Left renal cortex interstitium (tissue), 4 donors: ENCODE measurements at regions not wholly inside any gene's neighbourhood (a gene's known extent, or its start where the extent isn't known, plus 50 kb on each side); places are given as distances from the start of the nearest gene placed in this dataset.

ENCODE experiments used
- DNase-seq, 4 donors: peaks; one replicate each; pipeline ENCODE4 v3.0.0-alpha.2; 2013; ENCODE audit warnings: low read depth in 4 of 4, low spot score in 2 of 4, missing footprints in 1 of 4

DNA sequence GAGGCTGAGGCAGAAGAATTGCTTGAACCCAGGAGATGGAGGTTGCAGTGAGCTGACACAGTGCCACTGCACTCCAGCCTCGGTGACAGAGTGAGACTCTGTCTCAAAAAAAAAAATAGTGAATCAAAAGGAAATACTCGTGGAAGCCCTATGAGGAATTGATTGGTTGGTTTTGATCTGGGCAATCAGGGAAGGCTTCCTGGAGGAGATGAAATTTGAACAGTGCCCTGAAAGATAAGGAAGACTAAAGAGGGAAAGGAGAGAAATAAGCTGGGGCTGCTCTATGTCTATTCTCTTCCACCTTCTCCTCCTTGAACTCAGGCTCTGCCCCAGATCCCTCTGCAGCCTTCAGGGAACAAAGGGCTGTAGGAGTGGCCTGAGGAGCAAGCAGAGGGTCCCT lies 54.1 kb downstream of the IRF2BPL start:
- DNase-seq = no peak

DNA sequence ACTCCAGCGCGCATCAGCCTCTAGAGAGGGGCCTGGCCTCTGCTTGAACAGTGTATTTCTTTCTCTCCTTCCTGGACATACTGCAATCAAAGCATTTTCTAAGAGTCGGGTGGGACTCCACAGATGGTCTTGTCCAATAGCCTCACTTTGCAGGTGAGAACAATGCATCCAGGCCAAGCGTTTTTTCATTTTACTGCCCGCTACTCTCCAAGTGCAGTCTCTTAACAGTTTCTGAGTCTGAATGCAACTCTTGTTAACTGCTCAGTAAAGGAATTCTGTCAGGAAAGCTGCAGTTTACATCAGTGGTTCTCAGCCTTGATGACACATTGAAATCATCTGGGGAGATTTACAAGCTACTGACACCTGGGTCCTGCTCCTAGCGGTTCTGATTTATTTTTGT lies 57.0 kb downstream of the IRF2BPL start:
- DNase-seq = no peak

DNA sequence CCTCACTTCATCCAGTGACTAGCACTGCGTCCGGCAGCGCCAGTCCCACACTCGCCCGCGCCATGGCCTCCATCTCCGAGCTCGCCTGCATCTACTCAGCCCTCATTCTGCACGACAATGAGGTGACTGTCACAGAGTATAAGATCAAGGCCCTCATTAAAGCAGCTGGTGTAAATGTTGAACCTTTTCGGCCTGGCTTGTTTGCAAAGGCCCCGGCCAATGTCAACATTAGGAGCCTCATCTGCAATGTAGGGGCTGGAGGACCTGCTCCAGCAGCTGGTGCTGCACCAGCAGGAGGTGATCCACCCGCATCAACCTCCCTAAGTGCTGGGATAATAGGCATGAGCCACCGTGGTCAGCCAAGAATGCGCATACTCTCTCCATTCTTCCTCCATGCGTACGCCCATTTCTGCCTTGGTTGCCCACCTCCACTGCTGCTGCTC lies 59.9 kb downstream of the IRF2BPL start:
- DNase-seq = no peak

DNA sequence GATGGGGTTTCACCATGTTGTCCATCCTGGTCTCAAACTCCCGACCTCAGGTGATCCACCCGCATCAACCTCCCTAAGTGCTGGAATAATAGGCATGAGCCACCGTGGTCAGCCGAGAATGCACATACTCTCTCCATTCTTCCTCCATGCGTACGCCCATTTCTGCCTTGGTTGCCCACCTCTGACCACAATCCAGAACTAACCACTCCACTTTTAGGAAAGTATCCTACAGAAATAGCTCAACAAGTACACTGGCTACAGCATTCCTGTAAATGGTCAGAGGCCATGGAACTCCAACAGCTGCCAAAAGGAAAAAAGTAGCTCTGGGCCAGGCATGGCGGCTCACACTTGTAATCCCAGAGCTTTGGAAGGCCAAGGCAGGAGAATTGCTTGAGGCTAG lies 60.7 kb downstream of the IRF2BPL start:
- no peak for DNase-seq

DNA sequence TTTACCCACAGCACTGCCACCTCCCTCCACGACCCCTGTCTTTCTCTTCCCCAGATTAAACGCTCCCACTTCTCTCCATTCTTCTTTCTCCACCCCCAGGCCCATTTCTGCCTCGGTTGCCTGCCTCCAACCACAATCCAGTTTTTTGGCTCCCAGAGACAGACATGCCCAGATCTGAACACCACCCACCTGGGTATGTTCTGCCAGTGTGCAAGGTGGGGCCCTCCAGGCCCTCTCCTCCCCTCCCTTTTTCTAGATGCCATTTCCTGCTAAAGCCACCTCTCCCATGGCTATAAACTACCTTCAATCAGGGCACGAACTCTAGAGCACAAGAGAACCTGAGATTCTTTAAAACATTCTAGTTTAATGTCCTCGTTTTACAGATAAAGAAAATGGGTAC lies 63.3 kb downstream of the IRF2BPL start:
- no peak for DNase-seq

DNA sequence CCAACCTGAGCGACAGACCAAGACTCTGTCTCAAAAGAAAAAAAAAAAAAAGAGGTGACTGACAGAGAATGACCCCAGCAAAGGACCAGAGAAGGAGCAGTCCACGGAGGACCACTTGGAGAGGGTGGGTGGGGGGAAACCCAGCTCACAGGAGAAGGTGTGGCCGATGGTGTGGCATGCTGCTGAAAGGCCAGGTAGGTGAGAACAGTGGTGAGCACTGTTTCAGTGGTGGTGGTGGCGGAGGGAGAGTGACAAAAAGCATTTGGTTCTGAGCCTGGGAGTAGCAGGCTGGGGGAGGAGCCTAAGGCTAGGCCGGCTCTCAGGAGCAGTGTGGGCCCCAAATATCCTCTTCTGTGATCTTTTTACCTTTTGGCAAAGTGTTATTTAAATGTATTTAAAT lies 63.8 kb downstream of the IRF2BPL start:
- no peak for DNase-seq

DNA sequence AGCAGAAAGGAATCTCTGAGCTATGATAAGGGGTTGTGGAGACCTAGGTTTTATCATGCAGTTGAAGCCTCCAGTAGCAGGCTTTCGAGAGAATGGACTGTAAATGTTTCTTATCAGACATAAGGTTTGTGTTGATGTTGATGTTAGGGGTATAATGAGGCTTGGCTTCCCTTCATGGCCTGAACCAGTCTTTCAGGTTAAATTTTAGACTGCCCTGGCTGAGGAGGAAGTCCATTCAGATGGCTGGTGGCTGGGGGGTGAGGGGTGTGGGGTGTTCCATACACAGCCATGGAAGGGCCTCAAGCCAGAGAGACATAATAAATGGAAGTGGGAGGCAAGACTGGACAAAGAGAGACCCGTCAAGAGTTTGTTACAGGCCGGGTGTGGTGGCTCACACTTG lies 65.1 kb downstream of the IRF2BPL start:
- DNase-seq = no peak

DNA sequence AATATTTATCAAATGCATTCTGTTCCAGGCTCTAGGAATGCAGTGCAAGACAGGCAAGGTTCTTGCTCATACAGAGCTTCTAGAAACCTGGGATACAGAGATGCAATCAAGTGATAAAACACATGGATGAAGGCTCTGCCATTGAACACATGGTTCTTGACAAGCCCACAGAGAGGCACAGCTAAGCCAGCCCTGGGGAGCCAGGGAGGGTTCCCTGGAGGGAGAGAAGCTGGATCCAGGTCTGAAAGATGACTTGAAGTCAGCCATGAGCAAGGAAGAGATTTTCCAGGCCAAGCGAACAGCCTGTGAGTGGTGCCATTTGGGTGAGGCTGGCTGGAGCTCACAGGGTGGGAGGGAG lies 66.2 kb downstream of the IRF2BPL start:
- no peak for DNase-seq

DNA sequence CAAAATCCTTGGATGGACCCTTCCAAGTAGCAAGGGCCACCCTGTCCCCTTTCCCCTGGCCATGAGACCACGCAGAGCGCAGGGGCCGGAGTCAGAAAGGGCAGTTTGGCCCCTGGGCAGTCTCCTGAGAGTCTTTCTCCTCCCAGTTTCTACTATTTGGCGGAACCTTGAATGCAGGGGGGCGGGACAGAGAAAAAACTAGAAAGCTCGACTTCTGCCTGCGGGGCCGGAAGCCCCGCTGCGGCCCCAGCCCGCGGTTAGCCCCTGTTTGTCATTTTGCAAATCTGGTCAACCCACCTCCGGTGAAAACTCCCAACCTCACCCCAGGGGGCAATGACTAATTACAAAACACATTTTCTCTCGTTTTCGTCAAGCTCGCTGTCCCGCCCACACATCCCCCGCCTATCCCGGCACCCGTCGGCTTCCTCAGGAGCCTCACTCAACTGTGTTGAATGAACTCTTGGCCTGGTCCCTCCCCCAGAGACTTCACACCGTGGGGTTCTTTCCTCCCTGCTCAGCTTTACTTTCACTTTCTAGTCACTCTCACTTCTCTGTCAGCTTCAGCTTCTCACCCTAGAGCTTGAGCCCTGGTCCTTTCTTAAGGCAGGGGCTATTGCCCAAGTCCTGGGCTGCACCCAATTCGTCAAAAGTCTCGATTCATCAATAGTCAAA lies 66.7 kb downstream of the IRF2BPL start:
- DNase-seq = peak in 2 of 4 donors; percentile 74 to 91

DNA sequence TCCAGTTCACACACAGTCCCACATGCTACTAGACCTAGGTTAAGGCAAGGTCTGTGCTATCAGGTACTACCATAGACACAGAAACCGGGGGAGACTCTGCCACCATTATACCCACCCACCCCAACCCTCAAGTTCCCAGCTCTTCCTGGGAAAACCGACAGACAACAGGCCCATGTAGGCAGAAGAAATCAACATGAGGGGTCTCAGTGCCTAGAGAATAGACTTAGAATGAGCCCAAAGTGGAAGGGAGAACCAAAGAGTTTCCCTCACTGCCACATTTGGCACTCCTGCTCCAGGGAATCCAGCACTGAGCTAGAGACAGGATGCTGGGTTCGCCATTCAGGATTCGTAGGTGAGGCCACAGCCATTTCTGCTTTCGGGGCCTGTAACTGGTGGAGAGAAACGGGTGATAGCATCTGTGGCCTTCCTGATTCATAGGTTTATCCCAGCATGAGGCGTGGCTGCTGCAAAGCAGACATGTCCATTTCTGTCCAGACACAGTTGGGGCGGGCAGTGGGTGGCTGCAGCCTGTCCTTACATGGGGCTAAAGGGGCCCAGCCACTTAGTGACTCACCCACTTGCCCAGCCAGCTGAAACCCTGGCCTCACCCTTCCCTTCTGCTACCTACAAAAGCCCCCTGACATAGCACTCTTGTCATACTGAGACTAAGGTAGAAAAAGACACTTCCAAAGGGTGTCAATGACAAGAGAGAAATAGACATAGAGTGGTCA lies 69.4 kb downstream of the IRF2BPL start:
- DNase-seq = no peak

DNA sequence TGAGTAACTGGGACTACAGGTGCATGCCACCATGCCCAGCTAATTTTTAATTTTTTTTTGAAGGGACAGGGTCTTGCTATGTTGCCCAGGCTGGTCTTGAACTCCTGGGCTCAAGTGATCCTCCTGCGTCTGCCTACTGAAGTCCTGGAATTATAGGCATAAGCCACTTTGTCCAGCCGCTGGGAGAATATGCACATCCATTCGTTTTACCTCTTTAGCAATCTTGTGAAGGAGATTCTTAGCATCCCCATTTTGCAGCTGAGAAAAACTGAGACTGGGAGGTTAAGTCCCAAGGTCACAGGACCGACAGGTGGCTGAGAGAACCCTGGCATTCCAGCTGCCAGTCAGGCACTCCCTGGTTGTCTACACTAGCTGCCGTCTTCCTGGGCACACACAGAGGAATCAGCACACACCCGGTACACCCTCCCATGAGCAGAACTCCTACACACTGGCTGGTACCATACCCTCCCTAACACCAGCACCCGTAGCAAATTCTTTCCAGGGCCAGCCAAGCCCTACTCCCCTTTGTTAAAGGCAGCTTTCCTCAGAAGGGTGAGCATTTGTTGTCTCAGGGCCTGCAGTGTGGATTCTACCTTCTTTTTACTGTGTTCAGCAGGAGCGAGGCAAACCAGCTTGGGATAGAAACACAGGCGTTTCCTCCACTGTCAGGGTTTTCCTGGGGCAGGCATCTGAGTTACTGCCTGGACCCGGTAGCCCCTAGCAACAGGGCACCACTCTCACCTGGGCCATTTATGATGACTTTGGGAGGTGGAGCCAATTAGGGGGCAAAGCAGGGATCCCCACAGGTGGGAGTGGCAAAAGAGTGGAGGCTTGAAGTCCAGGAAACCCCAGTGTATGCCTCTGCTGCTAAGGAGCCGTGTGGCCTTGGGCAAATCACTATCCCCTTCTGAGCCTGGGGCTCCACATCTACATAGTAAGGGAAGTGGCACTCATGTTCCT lies 70.2 kb downstream of the IRF2BPL start:
- DNase-seq = no peak

DNA sequence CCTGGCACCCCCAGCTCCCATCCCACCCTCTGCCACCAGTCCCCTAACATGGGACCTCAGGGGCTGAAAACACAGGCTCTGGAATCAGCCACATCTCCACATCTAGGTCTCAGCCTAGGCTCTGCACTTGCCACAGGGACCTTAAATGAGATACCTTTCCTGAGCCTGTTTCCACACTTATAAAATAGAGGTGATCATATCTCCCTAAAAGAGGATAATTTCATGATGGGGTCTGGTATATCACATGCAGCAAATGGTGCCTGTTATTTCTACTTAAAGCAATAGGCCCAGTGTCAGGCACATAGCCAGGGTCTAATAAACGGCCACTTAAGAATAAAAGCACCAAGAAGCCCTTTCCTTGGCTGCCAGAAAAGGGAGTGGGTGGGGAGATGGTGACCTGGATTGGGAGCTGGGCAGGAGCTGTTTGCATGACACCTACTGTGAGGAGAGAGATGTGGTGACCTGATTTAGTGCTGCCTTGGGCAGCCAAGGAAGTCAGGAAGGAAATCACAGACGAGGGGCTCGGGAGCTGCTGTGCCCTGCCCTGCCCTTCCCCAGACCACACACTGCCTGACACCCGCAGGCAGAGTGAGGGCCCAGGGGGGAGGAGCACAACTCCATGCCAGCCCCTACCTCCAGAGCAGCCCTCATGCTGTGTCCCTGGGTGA lies 71.2 kb downstream of the IRF2BPL start:
- no peak for DNase-seq

DNA sequence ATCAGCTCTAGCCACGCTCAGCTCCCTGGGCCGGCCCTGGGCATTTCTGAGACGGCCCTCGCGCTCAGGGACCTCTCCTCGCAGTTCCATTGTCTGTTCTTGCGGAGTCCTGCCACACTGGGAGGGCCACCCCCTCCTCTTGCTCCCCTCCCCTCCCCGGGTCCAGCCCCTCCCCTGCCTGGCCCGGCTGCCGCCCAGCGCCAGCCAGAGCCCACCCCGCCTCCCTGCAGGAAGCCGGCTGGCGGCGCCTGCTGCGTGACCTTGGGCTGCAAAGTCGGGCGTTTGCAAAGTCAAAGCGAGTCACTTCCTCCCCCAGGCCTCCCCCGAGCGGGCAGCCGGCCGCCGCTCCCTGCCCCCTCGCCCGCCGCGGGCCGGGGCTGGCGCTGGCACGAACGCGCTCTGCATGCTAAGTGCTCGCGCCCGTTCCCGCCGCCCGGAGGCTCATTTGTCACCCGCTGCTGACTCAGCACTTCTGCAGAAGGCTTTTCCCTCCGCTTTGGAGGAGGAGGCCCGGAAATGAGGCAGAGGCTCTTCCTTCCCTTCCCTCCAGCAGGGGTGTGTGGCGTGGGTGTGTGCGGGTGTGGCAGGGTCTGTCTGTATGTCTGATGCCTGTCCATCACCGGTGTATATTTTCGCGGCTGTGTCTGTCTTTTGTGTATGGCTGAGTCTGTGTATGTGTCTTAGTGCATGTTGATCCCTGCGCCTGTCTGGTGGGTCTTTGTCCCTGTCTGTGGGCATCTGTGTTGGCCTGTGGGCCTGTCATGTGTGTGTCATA lies 72.0 kb downstream of the IRF2BPL start:
- DNase-seq = peak in 3 of 4 donors; percentile 80 to 90 (median 85)

DNA sequence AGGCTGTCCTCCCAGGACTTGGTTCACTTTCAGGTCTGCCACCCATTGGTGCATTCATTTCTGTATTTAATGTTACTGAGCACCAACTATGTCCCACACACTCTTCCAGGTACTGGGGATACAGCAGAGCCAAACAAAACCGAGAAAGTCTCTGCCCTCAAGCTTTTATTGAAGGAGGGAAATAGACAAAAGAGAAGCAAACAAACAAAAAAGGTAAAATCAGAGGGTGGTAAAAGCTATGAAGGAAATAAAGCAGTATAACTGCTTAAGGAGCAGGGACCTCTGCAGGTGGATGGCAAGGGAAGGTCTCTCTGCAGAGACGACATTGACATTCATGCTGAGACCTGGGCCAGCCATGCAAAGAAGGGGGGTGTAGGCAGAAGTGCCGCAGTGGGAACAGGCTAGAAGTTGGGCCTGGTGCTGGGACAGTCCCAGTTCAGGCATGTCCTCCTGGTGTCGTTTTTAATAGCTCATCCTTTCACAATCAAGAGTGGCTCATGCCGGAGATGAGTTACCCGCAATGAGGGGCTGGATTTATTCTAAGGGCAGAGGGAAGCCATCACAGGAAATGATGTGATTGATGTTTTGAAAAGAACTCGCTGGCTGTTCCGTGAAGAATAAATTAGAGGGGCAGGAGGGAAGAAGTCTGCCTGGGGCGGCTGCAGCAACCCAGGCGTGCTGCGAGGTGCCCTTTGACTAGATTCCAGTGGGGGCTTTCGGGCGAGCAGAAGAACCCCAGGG lies 72.8 kb downstream of the IRF2BPL start:
- no peak for DNase-seq

DNA sequence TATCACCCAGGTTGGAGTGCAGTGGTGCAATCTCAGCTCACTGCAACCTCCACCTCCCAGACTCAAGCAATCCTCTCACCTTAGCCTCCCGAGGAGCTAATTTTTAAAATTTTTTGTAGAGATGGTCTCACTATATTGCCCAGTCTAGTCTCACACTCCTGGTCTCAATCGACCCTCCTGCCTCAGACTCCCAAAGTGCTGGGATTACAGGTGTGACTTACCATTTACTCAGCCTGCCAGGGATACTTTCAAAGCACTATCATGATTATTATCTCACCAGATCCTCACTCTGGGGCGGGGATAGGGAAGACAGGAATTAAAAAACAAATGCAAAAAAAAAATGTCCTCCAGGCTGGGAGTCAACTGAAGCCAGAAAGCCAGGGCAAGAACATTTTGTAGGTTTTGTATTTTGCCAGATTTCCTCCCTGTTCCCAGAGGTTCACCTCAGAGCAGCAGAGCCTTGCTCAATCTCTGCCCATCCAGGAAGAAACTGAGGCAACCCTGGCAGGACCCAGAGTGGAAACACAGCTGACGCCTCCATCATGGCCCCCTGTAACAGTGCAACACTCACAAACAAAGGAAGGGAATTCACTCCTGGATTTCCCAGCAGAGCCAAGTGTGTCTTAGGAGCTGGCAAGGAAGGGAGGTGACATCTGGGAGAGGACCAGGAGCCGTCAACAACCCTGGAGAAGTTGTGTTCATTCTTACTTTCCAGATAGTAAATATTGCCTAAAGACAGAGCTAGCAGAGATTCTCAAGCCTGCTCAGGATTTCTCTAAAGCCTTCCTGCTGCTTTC lies 73.9 kb downstream of the IRF2BPL start:
- DNase-seq = no peak

DNA sequence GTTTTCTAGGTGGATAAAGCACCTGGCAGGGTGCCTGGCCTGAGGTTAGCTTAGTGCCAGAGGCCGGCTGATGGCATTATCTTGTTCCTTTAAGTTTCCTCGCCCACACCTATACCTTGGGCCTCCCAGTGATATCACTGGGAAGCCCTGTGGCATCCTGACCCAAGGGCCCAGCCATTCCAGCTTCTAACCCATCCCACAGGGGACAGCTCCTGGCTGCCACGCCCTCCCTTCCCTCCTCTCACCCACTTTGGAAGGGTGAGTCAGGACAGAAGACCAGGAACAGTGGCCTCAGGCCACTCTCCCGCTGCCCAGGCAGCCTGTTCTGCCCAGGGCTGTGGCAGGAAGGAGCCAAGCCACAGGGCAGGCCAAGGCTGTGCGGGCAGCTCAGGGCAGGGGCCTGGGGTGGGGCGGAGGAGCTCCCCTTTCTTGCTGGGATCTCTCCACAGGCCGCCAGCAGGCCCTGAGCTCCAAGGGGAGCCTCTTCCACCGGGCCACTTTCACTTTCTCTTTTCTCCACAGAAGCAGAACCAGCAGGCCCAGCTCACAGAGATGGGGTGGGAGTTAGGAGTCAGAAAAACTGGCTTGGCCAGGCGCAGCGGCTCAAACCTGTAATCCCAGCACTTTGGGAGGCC lies 75.1 kb downstream of the IRF2BPL start:
- no peak for DNase-seq

DNA sequence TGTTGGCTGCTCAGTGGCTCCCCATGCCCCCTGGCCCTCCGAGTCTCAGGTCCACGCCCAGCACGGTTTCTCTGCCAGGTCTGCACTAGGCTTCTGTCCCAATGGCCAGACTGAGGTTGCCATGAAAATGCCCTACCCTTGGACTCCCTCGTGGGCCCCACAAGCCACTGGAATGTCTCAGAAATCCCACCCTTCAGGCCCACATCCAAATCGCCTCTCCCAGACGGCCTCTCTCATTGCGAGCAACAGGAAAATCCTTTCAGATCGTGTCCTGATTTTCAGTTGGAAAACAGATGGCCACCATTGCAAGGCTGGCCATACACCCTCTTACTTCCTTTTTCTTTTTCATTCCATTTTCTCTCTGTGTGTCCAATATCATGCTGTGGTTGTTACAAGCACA lies 77.3 kb downstream of the IRF2BPL start:
- no peak for DNase-seq
